HG03378 (cell line): ENCODE measurements at regions not wholly inside any gene's neighbourhood (a gene's known extent, or its start where the extent isn't known, plus 50 kb on each side); places are given as distances from the start of the nearest gene placed in this dataset.

Source experiments
- ATAC-seq: cut with Tn5 transposase; IDR thresholded peaks from one replicate; pipeline ENCODE4 v1.9.1; 2021; ENCODE audit warnings: mild to moderate bottlenecking, moderate library complexity; ENCODE audit not compliant: unreplicated experiment

DNA sequence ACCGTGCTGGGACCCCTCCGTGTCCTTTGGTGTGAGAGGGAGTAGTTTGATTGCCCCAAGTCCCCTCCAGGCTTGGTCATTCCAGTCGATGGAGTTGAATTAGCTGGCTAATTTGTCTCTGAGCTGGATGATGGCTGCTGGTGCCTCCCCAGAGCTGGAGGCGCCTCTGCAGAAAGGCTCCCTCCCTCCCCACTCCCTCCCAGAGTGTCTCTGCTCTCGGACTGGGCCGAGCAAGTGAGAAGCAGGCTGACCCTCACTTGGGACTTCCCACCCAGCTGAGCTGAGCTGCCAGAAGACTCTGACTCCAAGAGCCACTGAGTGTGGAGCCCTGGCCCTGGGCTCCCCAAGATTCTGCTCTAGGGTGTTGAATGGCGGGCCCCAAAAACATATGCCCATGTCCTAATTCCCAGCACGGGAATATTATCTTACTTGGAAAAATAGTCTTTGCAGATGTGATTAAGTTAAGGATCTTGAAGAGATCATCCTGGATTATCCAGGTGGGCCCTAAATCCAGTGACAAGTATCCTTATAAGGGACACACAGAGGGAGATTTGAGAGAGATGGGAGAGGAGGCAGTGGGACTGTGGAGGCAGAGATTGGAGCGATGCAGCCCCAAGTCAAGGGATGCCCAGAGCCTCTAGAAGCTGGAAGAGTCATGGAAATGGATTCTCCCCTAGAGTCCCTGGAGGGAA lies 60.7 kb upstream of the TLE3 start:
- ATAC-seq: no peak

GRCh38 chr15:70156671-70157271 lies 59.1 kb upstream of the TLE3 start:
- ATAC-seq: no peak

- no peak for ATAC-seq
Measured at GRCh38 chr15:70154718-70155347, 57.1 kb upstream of the TLE3 start.

DNA sequence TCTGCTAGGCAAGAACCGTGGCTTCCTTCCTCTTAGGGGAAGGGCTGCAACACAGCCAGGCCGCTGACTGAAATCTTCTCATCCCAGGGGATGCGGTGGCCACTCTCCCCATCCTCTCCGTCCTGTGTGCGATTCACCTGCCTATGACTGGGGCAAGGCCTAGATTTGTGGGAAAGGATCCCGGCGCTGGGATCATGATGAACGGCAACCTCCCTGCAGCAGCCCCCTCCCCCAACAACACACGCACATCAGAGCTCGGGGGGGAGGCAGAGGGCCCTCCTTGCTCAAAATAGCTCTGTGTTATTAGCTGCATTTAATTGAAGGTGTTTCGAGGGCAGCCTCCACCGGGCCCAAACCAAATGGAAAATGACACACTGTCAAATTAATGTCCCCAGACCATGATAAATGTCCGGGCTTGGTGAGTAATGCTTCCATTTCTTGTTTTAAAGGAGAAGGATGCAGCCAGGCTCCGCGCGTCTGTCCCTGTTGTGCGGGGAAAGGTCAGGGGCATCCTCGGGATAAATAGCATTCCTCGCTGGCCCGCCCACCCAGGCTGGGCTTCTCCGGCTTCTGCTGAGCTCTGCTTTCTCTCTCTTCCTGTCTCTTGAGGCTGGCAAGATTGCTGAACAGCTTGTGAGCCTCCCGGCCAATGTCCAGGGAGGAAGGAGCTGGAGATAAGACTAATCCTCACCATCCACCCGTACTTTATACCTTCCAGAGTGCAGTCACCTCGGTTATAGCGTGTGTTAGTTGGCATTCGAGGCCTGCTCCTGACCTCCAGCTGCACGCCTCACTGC lies 56.4 kb upstream of the TLE3 start:
- ATAC-seq: no peak

DNA sequence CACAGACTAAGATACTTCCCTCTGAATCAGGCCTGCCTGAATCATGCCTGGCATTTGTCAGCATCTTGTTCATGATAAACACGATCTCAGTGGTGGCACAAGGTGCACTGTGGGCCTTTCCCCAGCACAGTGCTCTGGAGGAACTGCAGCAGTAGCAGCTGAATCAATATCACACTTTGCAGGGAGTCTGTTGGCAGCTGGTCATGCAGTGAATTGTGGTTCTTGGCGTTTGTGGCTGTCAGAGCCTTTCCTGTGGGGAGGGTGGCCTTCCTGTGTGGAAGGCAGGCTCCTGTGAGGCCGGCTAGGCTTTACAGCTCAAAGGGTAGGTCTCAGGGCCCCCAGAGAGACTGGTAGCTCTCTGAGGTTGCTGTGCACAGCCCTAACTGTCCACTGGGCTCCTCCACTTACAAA lies 54.4 kb upstream of the TLE3 start:
- no peak for ATAC-seq

DNA sequence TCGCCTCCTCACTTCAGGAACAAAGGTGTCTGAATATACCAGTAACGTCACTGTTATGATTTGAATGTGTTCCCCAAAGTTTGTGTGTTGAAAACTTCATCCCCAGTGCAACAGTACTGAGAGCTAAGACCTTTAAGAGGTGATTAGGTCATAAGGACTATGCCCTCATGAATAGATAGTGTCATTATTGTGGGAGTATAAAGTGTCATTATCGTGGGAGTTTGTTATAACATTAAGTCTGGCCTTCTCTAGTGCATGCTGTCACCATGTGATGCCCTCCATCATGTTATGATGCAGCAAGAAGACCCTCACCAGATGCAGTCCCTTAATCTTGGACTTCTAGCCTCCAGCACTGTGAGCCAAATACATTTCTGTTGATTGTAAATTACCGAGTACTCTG lies 53.7 kb upstream of the TLE3 start:
- ATAC-seq: no peak

- ATAC-seq: no peak
Measured at GRCh38 chr15:70151003-70151402, 53.3 kb upstream of the TLE3 start.

- ATAC-seq: no peak
Measured at GRCh38 chr15:70150405-70150747, 52.7 kb upstream of the TLE3 start.

GRCh38 chr15:70149667-70150404 lies 52.1 kb upstream of the TLE3 start:
- ATAC-seq: no peak

- ATAC-seq: no peak
Measured at GRCh38 chr15:70147778-70148177, 50.1 kb upstream of the TLE3 start.
